ENCODE measurements at regions not wholly inside any gene's neighbourhood (a gene's known extent, or its start where the extent isn't known, plus 50 kb on each side); places are given as distances from the start of the nearest gene placed in this dataset.
"Not testable (repeated sequence)": the region's sequence is repeated elsewhere in the genome, so short reads cannot be mapped to it uniquely, and the experiment has no call there.

- DNase-seq: no peak
Observed at GRCh38 chr6:96743496-96743895, 93.8 kb downstream of the GPR63 start.

GRCh38 chr6:96742702-96743101, 94.6 kb downstream of the GPR63 start:
- DNase-seq: no peak

GRCh38 chr6:96735332-96735731, 101.9 kb downstream of the GPR63 start:
- no peak for DNase-seq

GRCh38 chr6:96727144-96727543, 110.1 kb downstream of the GPR63 start:
- no peak for DNase-seq

- no peak for DNase-seq
Observed at GRCh38 chr6:96725296-96725695, 112.0 kb downstream of the GPR63 start.

GRCh38 chr6:96724641-96725040, 112.6 kb downstream of the GPR63 start:
- DNase-seq: peak; percentile 4

GRCh38 chr6:96723362-96723761, 113.9 kb downstream of the GPR63 start:
- DNase-seq: no peak

- no peak for DNase-seq
Observed at GRCh38 chr6:96721227-96721626, 116.0 kb downstream of the GPR63 start.

- no peak for DNase-seq
Observed at GRCh38 chr6:96716221-96716620, 121.1 kb downstream of the GPR63 start.

GRCh38 chr6:96715608-96716007, 121.7 kb downstream of the GPR63 start:
- no peak for DNase-seq

GRCh38 chr6:96704713-96705112, 132.6 kb downstream of the GPR63 start:
- no peak for DNase-seq

- no peak for DNase-seq
Observed at GRCh38 chr6:96702626-96703025, 134.7 kb downstream of the GPR63 start.

- no peak for DNase-seq
Observed at GRCh38 chr6:96700915-96701314, 136.4 kb downstream of the GPR63 start.

GRCh38 chr6:96694429-96694828, 131.5 kb downstream of the FHL5 start:
- DNase-seq: not testable (repeated sequence)

- no peak for DNase-seq
Observed at GRCh38 chr6:96687121-96687520, 124.2 kb downstream of the FHL5 start.

GRCh38 chr6:96685702-96686101, 122.8 kb downstream of the FHL5 start:
- DNase-seq: no peak

GRCh38 chr6:96683819-96684528, 121.0 kb downstream of the FHL5 start:
- DNase-seq: no peak

- no peak for DNase-seq
Observed at GRCh38 chr6:96682017-96682416, 119.1 kb downstream of the FHL5 start.

- DNase-seq: no peak
Observed at GRCh38 chr6:96675597-96675996, 112.7 kb downstream of the FHL5 start.
